Neural progenitor cell (in vitro differentiated cells): ENCODE measurements at regions not wholly inside any gene's neighbourhood (a gene's known extent, or its start where the extent isn't known, plus 50 kb on each side); places are given as distances from the start of the nearest gene placed in this dataset.

Experiments
- EZH2 ChIP-seq: fragments of 200-600 bp; sonication (generic); IDR thresholded peaks from 2 replicates; pipeline ENCODE4 v1.6.1; 2017; ENCODE audit warnings: antibody characterized with exemption, mild to moderate bottlenecking, moderate library complexity
- TF ChIP-seq, protein P1 (sequence below): fragments of 200-600 bp; sonication (generic); IDR thresholded peaks from 2 replicates; pipeline ENCODE4 v1.5.1; 2017; ENCODE audit warnings: antibody characterized with exemption, mild to moderate bottlenecking

- TF ChIP-seq EZH2, result no peak
- TF ChIP-seq, protein P1, sequence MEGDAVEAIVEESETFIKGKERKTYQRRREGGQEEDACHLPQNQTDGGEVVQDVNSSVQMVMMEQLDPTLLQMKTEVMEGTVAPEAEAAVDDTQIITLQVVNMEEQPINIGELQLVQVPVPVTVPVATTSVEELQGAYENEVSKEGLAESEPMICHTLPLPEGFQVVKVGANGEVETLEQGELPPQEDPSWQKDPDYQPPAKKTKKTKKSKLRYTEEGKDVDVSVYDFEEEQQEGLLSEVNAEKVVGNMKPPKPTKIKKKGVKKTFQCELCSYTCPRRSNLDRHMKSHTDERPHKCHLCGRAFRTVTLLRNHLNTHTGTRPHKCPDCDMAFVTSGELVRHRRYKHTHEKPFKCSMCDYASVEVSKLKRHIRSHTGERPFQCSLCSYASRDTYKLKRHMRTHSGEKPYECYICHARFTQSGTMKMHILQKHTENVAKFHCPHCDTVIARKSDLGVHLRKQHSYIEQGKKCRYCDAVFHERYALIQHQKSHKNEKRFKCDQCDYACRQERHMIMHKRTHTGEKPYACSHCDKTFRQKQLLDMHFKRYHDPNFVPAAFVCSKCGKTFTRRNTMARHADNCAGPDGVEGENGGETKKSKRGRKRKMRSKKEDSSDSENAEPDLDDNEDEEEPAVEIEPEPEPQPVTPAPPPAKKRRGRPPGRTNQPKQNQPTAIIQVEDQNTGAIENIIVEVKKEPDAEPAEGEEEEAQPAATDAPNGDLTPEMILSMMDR, result no peak
These were observed 510.3 kb upstream of the LINC00305 start for GRCh38 chr18:64659196-64659595.
